ENCODE measurements at regions not wholly inside any gene's neighbourhood (a gene's known extent, or its start where the extent isn't known, plus 50 kb on each side); places are given as distances from the start of the nearest gene placed in this dataset.

DNA sequence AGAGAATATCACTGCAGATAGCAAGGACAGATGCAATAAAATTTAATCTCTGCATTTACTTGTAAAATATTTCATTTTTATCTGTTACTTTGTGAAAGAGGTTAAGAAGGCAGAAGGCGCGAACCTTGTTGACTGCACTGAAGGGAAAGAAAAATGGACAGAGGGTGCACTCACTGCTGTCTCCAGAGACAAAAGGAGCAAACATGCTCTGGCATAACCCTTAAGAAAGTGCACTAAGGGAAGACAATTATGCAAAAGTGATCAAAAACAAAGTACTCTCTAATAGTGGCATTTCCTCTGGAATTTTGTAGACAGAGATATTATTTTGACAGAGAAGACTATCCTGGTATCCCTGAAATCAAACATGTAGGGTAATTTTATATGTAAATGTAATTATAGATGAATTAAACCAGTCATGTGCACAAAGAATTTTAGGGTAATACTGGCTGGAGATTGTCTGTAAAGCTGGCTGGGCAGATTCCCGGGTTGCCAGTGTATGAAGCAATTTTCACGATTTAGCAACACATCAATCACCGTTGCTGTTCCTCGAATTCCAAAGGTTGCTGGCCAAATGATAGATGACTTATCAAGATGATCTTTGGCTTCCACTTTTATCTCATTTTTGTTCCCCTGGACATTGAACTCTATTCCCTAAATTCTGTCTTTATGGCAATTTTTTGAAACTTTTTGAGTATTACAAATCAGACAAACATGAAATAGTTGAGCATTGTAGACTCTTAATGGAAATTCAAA, 1176.9 kb downstream of the SUCLG1 start:
- in situ Hi-C loops (cut with HindIII; ENCODE audit: low pct_unique_long_range_greater_than_20kb, low sequenced_read_pairs): no loop called here

DNA sequence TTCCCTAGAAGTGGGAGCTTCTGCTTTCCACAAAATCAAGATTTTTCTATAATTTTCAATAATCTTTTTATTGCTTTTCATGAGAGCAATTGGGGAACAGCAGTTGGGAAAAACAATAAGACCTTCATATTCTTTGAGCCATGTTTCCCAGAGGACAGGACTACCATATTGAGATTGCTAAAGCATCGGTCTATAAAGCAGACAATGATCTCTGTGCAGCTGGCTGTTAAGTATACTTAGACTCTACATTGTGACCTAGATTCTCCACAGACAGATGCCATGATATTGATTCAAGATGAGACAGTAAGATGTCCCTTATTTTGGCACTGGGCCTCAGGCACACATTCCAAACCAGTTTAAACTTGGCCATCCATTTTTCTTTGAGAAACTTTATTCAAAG, 1178.7 kb downstream of the SUCLG1 start:
- in situ Hi-C loops (cut with HindIII; ENCODE audit: low pct_unique_long_range_greater_than_20kb, low sequenced_read_pairs) (no loop called here), intact Hi-C loops (cut with micrococcal nuclease; ENCODE audit: unreplicated experiment) (no loop called here)
- ATAC-seq (no peak), DNase-seq (ENCODE audit: low read depth, low spot score) (no peak)
- no peaks in the 10 kb centered on the region for H3K4me1 ChIP-seq (ENCODE audit: control insufficient read depth, insufficient read depth, low read length)
- H3K36me3 ChIP-seq (ENCODE audit: control insufficient read depth, insufficient read depth, low read length): no peaks in the 10 kb centered on the region
- H3K27me3 ChIP-seq (ENCODE audit: control insufficient read depth, insufficient read depth, low read length): no peaks in the 10 kb centered on the region
- POLR2A ChIA-PET: no interaction called here
- no peaks in the 10 kb centered on the region for H3K9me3 ChIP-seq (ENCODE audit: control insufficient read depth, insufficient read depth, low read depth, low read length)
- H3K4me3 ChIP-seq (ENCODE audit: low read depth in 2 of 2, low read length in 2 of 2): no peak overlapping the region
- BruUV-seq (replicated peaks): no TSS peak
- CTCF ChIA-PET: no interaction called here
- H3K27ac ChIP-seq (ENCODE audit: low read length): no peak overlapping the region
- TF ChIP-seq, protein P1, sequence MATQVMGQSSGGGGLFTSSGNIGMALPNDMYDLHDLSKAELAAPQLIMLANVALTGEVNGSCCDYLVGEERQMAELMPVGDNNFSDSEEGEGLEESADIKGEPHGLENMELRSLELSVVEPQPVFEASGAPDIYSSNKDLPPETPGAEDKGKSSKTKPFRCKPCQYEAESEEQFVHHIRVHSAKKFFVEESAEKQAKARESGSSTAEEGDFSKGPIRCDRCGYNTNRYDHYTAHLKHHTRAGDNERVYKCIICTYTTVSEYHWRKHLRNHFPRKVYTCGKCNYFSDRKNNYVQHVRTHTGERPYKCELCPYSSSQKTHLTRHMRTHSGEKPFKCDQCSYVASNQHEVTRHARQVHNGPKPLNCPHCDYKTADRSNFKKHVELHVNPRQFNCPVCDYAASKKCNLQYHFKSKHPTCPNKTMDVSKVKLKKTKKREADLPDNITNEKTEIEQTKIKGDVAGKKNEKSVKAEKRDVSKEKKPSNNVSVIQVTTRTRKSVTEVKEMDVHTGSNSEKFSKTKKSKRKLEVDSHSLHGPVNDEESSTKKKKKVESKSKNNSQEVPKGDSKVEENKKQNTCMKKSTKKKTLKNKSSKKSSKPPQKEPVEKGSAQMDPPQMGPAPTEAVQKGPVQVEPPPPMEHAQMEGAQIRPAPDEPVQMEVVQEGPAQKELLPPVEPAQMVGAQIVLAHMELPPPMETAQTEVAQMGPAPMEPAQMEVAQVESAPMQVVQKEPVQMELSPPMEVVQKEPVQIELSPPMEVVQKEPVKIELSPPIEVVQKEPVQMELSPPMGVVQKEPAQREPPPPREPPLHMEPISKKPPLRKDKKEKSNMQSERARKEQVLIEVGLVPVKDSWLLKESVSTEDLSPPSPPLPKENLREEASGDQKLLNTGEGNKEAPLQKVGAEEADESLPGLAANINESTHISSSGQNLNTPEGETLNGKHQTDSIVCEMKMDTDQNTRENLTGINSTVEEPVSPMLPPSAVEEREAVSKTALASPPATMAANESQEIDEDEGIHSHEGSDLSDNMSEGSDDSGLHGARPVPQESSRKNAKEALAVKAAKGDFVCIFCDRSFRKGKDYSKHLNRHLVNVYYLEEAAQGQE (IDR thresholded peaks at IDR 0.05; ENCODE audit: insufficient read depth in 1 of 2, low read depth in 2 of 2, low read length in 1 of 2): no peak
- TF ChIP-seq TCF7L2 (IDR thresholded peaks at IDR 0.05; ENCODE audit: low read depth, low read length): no peak
- TF ChIP-seq, protein P2, sequence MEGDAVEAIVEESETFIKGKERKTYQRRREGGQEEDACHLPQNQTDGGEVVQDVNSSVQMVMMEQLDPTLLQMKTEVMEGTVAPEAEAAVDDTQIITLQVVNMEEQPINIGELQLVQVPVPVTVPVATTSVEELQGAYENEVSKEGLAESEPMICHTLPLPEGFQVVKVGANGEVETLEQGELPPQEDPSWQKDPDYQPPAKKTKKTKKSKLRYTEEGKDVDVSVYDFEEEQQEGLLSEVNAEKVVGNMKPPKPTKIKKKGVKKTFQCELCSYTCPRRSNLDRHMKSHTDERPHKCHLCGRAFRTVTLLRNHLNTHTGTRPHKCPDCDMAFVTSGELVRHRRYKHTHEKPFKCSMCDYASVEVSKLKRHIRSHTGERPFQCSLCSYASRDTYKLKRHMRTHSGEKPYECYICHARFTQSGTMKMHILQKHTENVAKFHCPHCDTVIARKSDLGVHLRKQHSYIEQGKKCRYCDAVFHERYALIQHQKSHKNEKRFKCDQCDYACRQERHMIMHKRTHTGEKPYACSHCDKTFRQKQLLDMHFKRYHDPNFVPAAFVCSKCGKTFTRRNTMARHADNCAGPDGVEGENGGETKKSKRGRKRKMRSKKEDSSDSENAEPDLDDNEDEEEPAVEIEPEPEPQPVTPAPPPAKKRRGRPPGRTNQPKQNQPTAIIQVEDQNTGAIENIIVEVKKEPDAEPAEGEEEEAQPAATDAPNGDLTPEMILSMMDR (IDR thresholded peaks at IDR 0.05): no peak
- TF ChIP-seq SIN3A (IDR thresholded peaks at IDR 0.05; ENCODE audit: borderline replicate concordance, insufficient read depth, low read depth, low read length): no peak
- no peak for TF ChIP-seq POLR2AphosphoS5 (IDR thresholded peaks at IDR 0.05; ENCODE audit: low read depth, low read length)

More for the DNA sequence above, 1176.9 kb downstream of the SUCLG1 start:
- Histone ChIP-seq H3K36me3 (ENCODE audit: control insufficient read depth, insufficient read depth, low read length) (no peaks in the 10 kb centered on the region), H3K9me3 (ENCODE audit: control insufficient read depth, insufficient read depth, low read depth, low read length) (no peaks in the 10 kb centered on the region), H3K27me3 (ENCODE audit: control insufficient read depth, insufficient read depth, low read length) (no peaks in the 10 kb centered on the region), H3K4me3 (ENCODE audit: low read depth in 2 of 2, low read length in 2 of 2) (no peak overlapping the region), H3K27ac (ENCODE audit: low read length) (no peak overlapping the region), H3K4me1 (ENCODE audit: control insufficient read depth, insufficient read depth, low read length) (no peaks in the 10 kb centered on the region)
- intact Hi-C loops (cut with micrococcal nuclease; ENCODE audit: unreplicated experiment): no loop called here
- ChIA-PET CTCF (no interaction called here), POLR2A (no interaction called here)
- TF ChIP-seq, protein P2 (IDR thresholded peaks at IDR 0.05): no peak
- TF ChIP-seq SIN3A (IDR thresholded peaks at IDR 0.05; ENCODE audit: borderline replicate concordance, insufficient read depth, low read depth, low read length) (no peak), TCF7L2 (IDR thresholded peaks at IDR 0.05; ENCODE audit: low read depth, low read length) (no peak), POLR2AphosphoS5 (IDR thresholded peaks at IDR 0.05; ENCODE audit: low read depth, low read length) (no peak)
- TF ChIP-seq, protein P1 (IDR thresholded peaks at IDR 0.05; ENCODE audit: insufficient read depth in 1 of 2, low read depth in 2 of 2, low read length in 1 of 2): no peak
- DNase-seq (ENCODE audit: low read depth, low spot score) (no peak), ATAC-seq (no peak)
- BruUV-seq (replicated peaks): no TSS peak

Data from Panc1 (cell line).